CD4-positive, alpha-beta memory T cell (primary cell): ENCODE measurements at regions not wholly inside any gene's neighbourhood (a gene's known extent, or its start where the extent isn't known, plus 50 kb on each side); places are given as distances from the start of the nearest gene placed in this dataset.

Source experiments
- CTCF ChIA-PET: fragments of 350-600 bp; sonication (Branson Sonifier 250); formaldehyde crosslinking; loops from one replicate; lab custom pipeline; 2021; ENCODE audit warnings: inconsistent platforms; ENCODE audit not compliant: partially characterized antibody; lab: Charles Lee
- POLR2A ChIA-PET: fragments of 350-600 bp; sonication (Branson Sonifier 250); formaldehyde crosslinking; loops from one replicate; lab custom pipeline; 2021; ENCODE audit not compliant: partially characterized antibody; lab: Charles Lee
- DNase-seq, 5 donors: peaks; one replicate each; pipeline versions ENCODE4 v3.0.0 to v3.0.0-alpha.2; 2020 to 2022; ENCODE audit warnings: mixed read lengths in 1 of 5
- H3K27ac ChIP-seq: one replicate; pipeline ENCODE4 v1.7.0; 2013; ENCODE audit warnings: low read depth, low read length
- H3K27me3 ChIP-seq: 2 replicates; pipeline ENCODE4 v1.7.0; 2013; ENCODE audit warnings: mild to moderate bottlenecking, low read length, moderate library complexity; ENCODE audit not compliant: insufficient read depth
- H3K36me3 ChIP-seq: 2 replicates; pipeline ENCODE4 v1.7.0; 2013; ENCODE audit warnings: mild to moderate bottlenecking, low read length, moderate library complexity; ENCODE audit not compliant: insufficient read depth
- H3K4me1 ChIP-seq: 2 replicates; pipeline ENCODE4 v1.7.0; 2013; ENCODE audit warnings: mild to moderate bottlenecking, low read length, moderate library complexity; ENCODE audit not compliant: insufficient read depth
- H3K4me3 ChIP-seq, 2 donors: one replicate each; pipeline ENCODE4 v1.7.0; 2013; ENCODE audit warnings: low read length in 2 of 2, mild to moderate bottlenecking in 1 of 2
- H3K9me3 ChIP-seq, 2 donors: one replicate each; pipeline ENCODE4 v1.7.0; 2013; ENCODE audit warnings: low read length in 2 of 2, control low read depth in 1 of 2; ENCODE audit not compliant: control insufficient read depth in 1 of 2
- H3K27ac Mint-ChIP-seq, 7 donors: one replicate each; pipeline ENCODE4 v1.8.0; 2020 to 2021; ENCODE audit warnings: mixed read lengths in 7 of 7, mild to moderate bottlenecking in 6 of 7, inconsistent platforms in 3 of 7, moderate library complexity in 3 of 7
- H3K27me3 Mint-ChIP-seq, 2 donors: one replicate each; pipeline ENCODE4 v1.8.0; 2020 to 2021; ENCODE audit warnings: mixed read lengths in 2 of 2
- H3K36me3 Mint-ChIP-seq, 2 donors: one replicate each; pipeline ENCODE4 v1.8.0; 2020 to 2021; ENCODE audit warnings: mixed read lengths in 2 of 2, inconsistent platforms in 1 of 2, mild to moderate bottlenecking in 1 of 2
- H3K4me1 Mint-ChIP-seq, 4 donors: one replicate each; pipeline ENCODE4 v1.8.0; 2020 to 2021; ENCODE audit warnings: mixed read lengths in 4 of 4, mild to moderate bottlenecking in 1 of 4
- H3K4me3 Mint-ChIP-seq, 8 donors: one replicate each; pipeline ENCODE4 v1.8.0; 2020 to 2021; ENCODE audit warnings: mixed read lengths in 8 of 8, mild to moderate bottlenecking in 7 of 8, moderate library complexity in 6 of 8, inconsistent platforms in 3 of 8
- H3K9me3 Mint-ChIP-seq, 8 donors: one replicate each; pipeline ENCODE4 v1.8.0; 2020 to 2021; ENCODE audit warnings: mixed read lengths in 8 of 8, mild to moderate bottlenecking in 5 of 8, inconsistent platforms in 3 of 8, moderate library complexity in 1 of 8
- intact Hi-C: fragments of 100-400 bp; cut with micrococcal nuclease; formaldehyde crosslinking; loops from one replicate; pipeline ENCODE4 v1.15.1; 2023

DNA sequence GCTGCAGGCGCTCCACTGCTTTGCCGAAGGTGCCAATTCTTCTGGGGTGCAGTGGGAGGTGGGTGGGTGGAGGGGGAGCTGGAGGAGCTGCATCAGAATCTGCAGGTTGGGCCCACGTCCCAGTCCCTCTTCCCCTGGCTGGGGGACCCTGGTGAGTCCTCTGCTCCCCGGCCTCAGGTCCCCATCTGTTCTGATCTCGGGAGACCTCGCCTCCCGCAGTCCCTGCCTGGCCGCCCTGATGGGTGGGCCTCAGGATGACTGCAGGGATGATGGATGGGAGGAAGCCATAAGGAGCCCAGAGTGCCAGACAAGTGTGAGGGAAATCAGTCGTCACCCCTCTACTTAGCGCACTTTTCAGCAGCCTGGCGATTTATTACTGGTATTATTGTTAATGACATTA is 89.3 kb upstream of the PCBD1 start:
- Mint-ChIP-seq H3K4me3 (no peak overlapping the region), H3K9me3 (peaks cover 0 to 3% (median 0%) of the 10 kb centered on the region in 8 donors), H3K27me3 (peaks cover 6 to 12% of the 10 kb centered on the region in 2 donors), H3K36me3 (no peaks in the 10 kb centered on the region), H3K27ac (no peak overlapping the region), H3K4me1 (peaks cover 5 to 8% (median 7%) of the 10 kb centered on the region in 4 donors)
- Histone ChIP-seq H3K27me3 (no peaks in the 10 kb centered on the region), H3K9me3 (no peaks in the 10 kb centered on the region), H3K27ac (no peak overlapping the region), H3K4me3 (no peak overlapping the region), H3K4me1 (peaks cover 7% of the 10 kb centered on the region), H3K36me3 (no peaks in the 10 kb centered on the region)
- no peak for DNase-seq
- POLR2A ChIA-PET = no interaction called here
- CTCF ChIA-PET = no interaction called here
- intact Hi-C loops = no loop called here

GRCh38 chr10:70978181-70978580 is 89.8 kb upstream of the PCBD1 start:
- Mint-ChIP-seq H3K27me3 (peaks cover 6 to 11% of the 10 kb centered on the region in 2 donors), H3K4me1 (peaks cover 9 to 12% (median 12%) of the 10 kb centered on the region in 4 donors), H3K9me3 (no peaks in the 10 kb centered on the region), H3K4me3 (no peak overlapping the region), H3K27ac (no peak overlapping the region), H3K36me3 (no peaks in the 10 kb centered on the region)
- no peaks in the 10 kb centered on the region for H3K27me3 ChIP-seq
- intact Hi-C loops = no loop called here
- ChIA-PET POLR2A (no interaction called here), CTCF (no interaction called here)
- no peak overlapping the region for H3K4me3 ChIP-seq
- DNase-seq = no peak
- H3K36me3 ChIP-seq = no peaks in the 10 kb centered on the region
- peaks cover 13% of the 10 kb centered on the region for H3K4me1 ChIP-seq
- H3K27ac ChIP-seq = no peak overlapping the region
- no peaks in the 10 kb centered on the region for H3K9me3 ChIP-seq

GRCh38 chr10:70978816-70979480 is 90.6 kb upstream of the PCBD1 start:
- POLR2A ChIA-PET = no interaction called here
- Mint-ChIP-seq H3K27ac (no peak overlapping the region), H3K4me3 (no peak overlapping the region), H3K4me1 (peaks cover 9 to 12% (median 12%) of the 10 kb centered on the region in 4 donors), H3K9me3 (no peaks in the 10 kb centered on the region), H3K36me3 (no peaks in the 10 kb centered on the region), H3K27me3 (peaks cover 6 to 9% of the 10 kb centered on the region in 2 donors)
- intact Hi-C loops = no loop called here
- Histone ChIP-seq H3K36me3 (no peaks in the 10 kb centered on the region), H3K4me1 (peaks cover 13% of the 10 kb centered on the region), H3K9me3 (no peaks in the 10 kb centered on the region), H3K27me3 (no peaks in the 10 kb centered on the region), H3K27ac (no peak overlapping the region), H3K4me3 (no peak overlapping the region)
- no peak for DNase-seq
- CTCF ChIA-PET = no interaction called here

DNA sequence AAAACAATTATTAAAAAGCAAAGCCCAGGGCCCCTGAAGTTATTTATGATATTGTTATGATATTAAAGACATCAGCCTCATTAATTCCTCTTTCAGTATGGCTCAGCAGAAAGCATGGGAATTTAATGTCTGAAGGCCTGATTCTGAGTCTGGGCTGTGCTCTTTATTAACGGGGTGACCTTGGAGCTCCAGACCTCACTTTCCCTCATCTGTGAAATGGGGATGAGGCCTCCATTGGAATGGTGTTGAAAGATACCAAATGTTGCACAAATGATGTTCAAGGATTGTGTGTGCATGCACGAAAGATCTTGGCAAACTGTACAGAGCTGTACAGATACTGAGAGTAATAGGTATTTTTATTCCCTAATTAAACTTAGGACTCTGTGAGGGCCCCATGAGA is 92.3 kb upstream of the PCBD1 start:
- CTCF ChIA-PET = no interaction called here
- POLR2A ChIA-PET = no interaction called here
- Mint-ChIP-seq H3K4me1 (peaks cover 9 to 12% (median 12%) of the 10 kb centered on the region in 4 donors), H3K9me3 (no peaks in the 10 kb centered on the region), H3K4me3 (no peak overlapping the region), H3K36me3 (no peaks in the 10 kb centered on the region), H3K27ac (no peak overlapping the region), H3K27me3 (peaks cover 6 to 9% of the 10 kb centered on the region in 2 donors)
- Histone ChIP-seq H3K27me3 (no peaks in the 10 kb centered on the region), H3K9me3 (no peaks in the 10 kb centered on the region), H3K36me3 (no peaks in the 10 kb centered on the region), H3K4me3 (no peak overlapping the region), H3K27ac (no peak overlapping the region), H3K4me1 (peaks cover 13% of the 10 kb centered on the region)
- intact Hi-C loops = no loop called here
- DNase-seq = no peak

DNA sequence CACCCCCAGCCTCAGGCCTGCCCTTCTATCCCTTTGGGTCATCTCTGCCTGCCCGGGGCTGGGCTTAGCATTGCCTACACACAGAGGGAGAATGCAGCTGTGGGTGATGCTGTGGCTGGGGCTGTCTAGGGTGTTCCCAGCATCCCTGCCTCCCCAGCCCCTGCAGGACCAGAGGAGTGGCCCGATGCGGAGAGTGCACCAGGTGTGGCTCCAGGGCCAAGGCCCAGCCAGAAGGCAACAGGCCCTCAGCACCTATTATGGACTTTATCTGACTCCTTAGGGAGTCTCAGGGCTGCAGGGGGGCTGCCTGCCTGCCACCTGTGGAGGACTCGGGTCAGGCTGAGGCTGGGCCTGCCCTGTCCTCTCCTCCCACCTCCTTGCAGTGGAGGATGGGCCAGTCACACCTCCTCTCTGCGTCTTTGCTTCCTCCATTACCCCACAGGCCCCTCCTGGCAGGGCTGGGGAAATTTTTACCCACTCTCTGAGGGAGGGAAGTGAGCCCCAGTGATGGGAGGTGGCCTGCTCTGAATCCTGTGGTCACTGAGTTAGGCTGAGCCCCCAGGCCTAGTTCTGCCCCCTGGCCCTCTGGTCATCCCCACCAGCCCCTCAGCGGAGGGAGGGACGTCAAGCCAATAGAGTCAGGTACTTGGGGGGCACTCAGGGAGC is 92.9 kb upstream of the PCBD1 start:
- Mint-ChIP-seq H3K36me3 (no peaks in the 10 kb centered on the region), H3K4me3 (no peak overlapping the region), H3K27ac (no peak overlapping the region), H3K9me3 (no peaks in the 10 kb centered on the region), H3K27me3 (peaks cover 4% of the 10 kb centered on the region in 2 donors), H3K4me1 (peaks cover 9 to 12% (median 12%) of the 10 kb centered on the region in 4 donors)
- ChIA-PET POLR2A (no interaction called here), CTCF (no interaction called here)
- H3K9me3 ChIP-seq = no peaks in the 10 kb centered on the region
- no peak overlapping the region for H3K27ac ChIP-seq
- intact Hi-C loops = no loop called here
- peaks cover 13% of the 10 kb centered on the region for H3K4me1 ChIP-seq
- no peaks in the 10 kb centered on the region for H3K36me3 ChIP-seq
- no peaks in the 10 kb centered on the region for H3K27me3 ChIP-seq
- H3K4me3 ChIP-seq = no peak overlapping the region
- no peak for DNase-seq

GRCh38 chr10:70981936-70982335 is 93.6 kb upstream of the PCBD1 start:
- Histone ChIP-seq H3K9me3 (no peaks in the 10 kb centered on the region), H3K36me3 (no peaks in the 10 kb centered on the region), H3K4me1 (peaks cover 13% of the 10 kb centered on the region), H3K4me3 (no peak overlapping the region), H3K27ac (no peak overlapping the region), H3K27me3 (no peaks in the 10 kb centered on the region)
- no peak for DNase-seq
- Mint-ChIP-seq H3K36me3 (no peaks in the 10 kb centered on the region), H3K4me3 (peak overlapping the region in 7 of 8 donors; percentile 6 to 66 (median 59)), H3K4me1 (peaks cover 9 to 12% (median 12%) of the 10 kb centered on the region in 4 donors), H3K9me3 (no peaks in the 10 kb centered on the region), H3K27me3 (peaks cover 0 to 1% of the 10 kb centered on the region in 2 donors), H3K27ac (peak overlapping the region in 6 of 7 donors; percentile 12 to 72 (median 46))
- intact Hi-C loops = no loop called here
- ChIA-PET POLR2A (no interaction called here), CTCF (no interaction called here)

GRCh38 chr10:70982443-70982842 is 94.1 kb upstream of the PCBD1 start:
- H3K36me3 ChIP-seq = no peaks in the 10 kb centered on the region
- H3K9me3 ChIP-seq = no peaks in the 10 kb centered on the region
- intact Hi-C loops = no loop called here
- no peak for DNase-seq
- no peaks in the 10 kb centered on the region for H3K36me3 Mint-ChIP-seq
- CTCF ChIA-PET = interaction anchor here (0.7 kb wide), 1 partner anchor 13 kb away, joined by 3 read pairs; no protein-coding TSS in a partner anchor
- H3K27ac Mint-ChIP-seq = peak overlapping the region in 6 of 7 donors; percentile 12 to 72 (median 46)
- no peaks in the 10 kb centered on the region for H3K9me3 Mint-ChIP-seq
- H3K4me3 ChIP-seq = no peak overlapping the region
- peaks cover 0 to 1% of the 10 kb centered on the region in 2 donors for H3K27me3 Mint-ChIP-seq
- H3K4me3 Mint-ChIP-seq = peak overlapping the region; percentile 22 to 66 (median 57)
- no peaks in the 10 kb centered on the region for H3K27me3 ChIP-seq
- POLR2A ChIA-PET = no interaction called here
- no peak overlapping the region for H3K27ac ChIP-seq
- H3K4me1 Mint-ChIP-seq = peaks cover 9 to 12% (median 12%) of the 10 kb centered on the region in 4 donors
- peaks cover 13% of the 10 kb centered on the region for H3K4me1 ChIP-seq
